ENCODE measurements at regions not wholly inside any gene's neighbourhood (a gene's known extent, or its start where the extent isn't known, plus 50 kb on each side); places are given as distances from the start of the nearest gene placed in this dataset.

- TF ChIP-seq CTCF (IDR thresholded peaks at IDR 0.05), result no peak
- TF ChIP-seq POLR2A (IDR thresholded peaks at IDR 0.05), result no peak
These were observed 150.1 kb downstream of the SUDS3 start for GRCh38 chr12:118526255-118527095.
